ENCODE measurements at regions not wholly inside any gene's neighbourhood (a gene's known extent, or its start where the extent isn't known, plus 50 kb on each side); places are given as distances from the start of the nearest gene placed in this dataset.

GRCh38 chr4:123748806-123749205 is 352.2 kb downstream of the SPRY1 start:
- Mint-ChIP-seq H3K36me3 (ENCODE audit: low read depth) (no peaks in the 10 kb centered on the region), H3K4me1 (ENCODE audit: low read depth) (0 out of 2 replicates have a peak, but pooled peaks cover 6% of the 10 kb centered on the region), H3K4me3 (no peak overlapping the region), H3K9me3 (no peaks in the 10 kb centered on the region), H3K27me3 (ENCODE audit: insufficient read depth) (no peaks in the 10 kb centered on the region), H3K27ac (no peak overlapping the region)
- no peak for DNase-seq
- no peak for TF ChIP-seq CTCF (IDR thresholded peaks at IDR 0.05)

GRCh38 chr4:123749383-123749782 is 352.8 kb downstream of the SPRY1 start:
- Mint-ChIP-seq H3K27ac (no peak overlapping the region), H3K4me1 (ENCODE audit: low read depth) (0 out of 2 replicates have a peak, but pooled peaks cover 6% of the 10 kb centered on the region), H3K27me3 (ENCODE audit: insufficient read depth) (no peaks in the 10 kb centered on the region), H3K9me3 (no peaks in the 10 kb centered on the region), H3K36me3 (ENCODE audit: low read depth) (no peaks in the 10 kb centered on the region), H3K4me3 (no peak overlapping the region)
- DNase-seq = no peak
- TF ChIP-seq CTCF (IDR thresholded peaks at IDR 0.05) = no peak

- Mint-ChIP-seq H3K4me3 (no peak overlapping the region), H3K9me3 (no peaks in the 10 kb centered on the region), H3K36me3 (ENCODE audit: low read depth) (no peaks in the 10 kb centered on the region), H3K4me1 (ENCODE audit: low read depth) (0 out of 2 replicates have a peak, but pooled peaks cover 6% of the 10 kb centered on the region), H3K27me3 (ENCODE audit: insufficient read depth) (no peaks in the 10 kb centered on the region), H3K27ac (no peak overlapping the region)
- TF ChIP-seq CTCF (IDR thresholded peaks at IDR 0.05) = no peak
- DNase-seq = no peak
Measured at GRCh38 chr4:123750044-123750443, 353.4 kb downstream of the SPRY1 start.

GRCh38 chr4:123755655-123756054 is 359.1 kb downstream of the SPRY1 start:
- Mint-ChIP-seq H3K27me3 (ENCODE audit: insufficient read depth) (no peaks in the 10 kb centered on the region), H3K9me3 (no peaks in the 10 kb centered on the region), H3K4me1 (ENCODE audit: low read depth) (no peaks in the 10 kb centered on the region), H3K36me3 (ENCODE audit: low read depth) (no peaks in the 10 kb centered on the region), H3K27ac (no peak overlapping the region), H3K4me3 (no peak overlapping the region)
- TF ChIP-seq CTCF (IDR thresholded peaks at IDR 0.05) = no peak
- DNase-seq = no peak

DNA sequence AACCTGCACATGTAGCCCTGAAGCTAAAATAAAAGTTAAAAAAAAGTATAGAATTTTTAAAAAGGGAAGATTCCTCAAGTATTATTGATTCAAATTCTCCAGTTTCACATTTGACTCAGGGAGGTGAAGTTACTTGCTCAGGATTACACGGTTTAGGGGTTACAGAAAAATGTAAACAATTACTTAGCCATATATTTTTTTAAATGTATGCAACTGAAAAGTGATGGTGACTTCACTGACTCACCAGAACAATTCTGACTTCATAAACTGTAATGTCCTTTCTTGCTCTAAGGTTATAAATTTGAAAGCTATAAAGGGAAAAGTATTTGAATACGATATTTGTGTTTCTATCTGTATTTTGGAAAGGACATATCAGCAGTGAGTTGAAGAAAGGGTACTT is 371.2 kb downstream of the SPRY1 start:
- TF ChIP-seq CTCF (IDR thresholded peaks at IDR 0.05) = no peak
- Mint-ChIP-seq H3K9me3 (no peaks in the 10 kb centered on the region), H3K4me3 (peak overlapping the region; percentile 53), H3K27ac (peak overlapping the region; percentile 56), H3K4me1 (ENCODE audit: low read depth) (peaks cover 15% of the 10 kb centered on the region), H3K36me3 (ENCODE audit: low read depth) (no peaks in the 10 kb centered on the region), H3K27me3 (ENCODE audit: insufficient read depth) (no peaks in the 10 kb centered on the region; the same call in 1 of the 2 replicates)
- no peak for DNase-seq

- Mint-ChIP-seq H3K27me3 (ENCODE audit: insufficient read depth) (no peaks in the 10 kb centered on the region; the same call in none of the 2 replicates), H3K4me1 (ENCODE audit: low read depth) (peaks cover 29% of the 10 kb centered on the region), H3K4me3 (no peak overlapping the region), H3K27ac (no peak overlapping the region), H3K9me3 (no peaks in the 10 kb centered on the region), H3K36me3 (ENCODE audit: low read depth) (no peaks in the 10 kb centered on the region)
- DNase-seq = no peak
- no peak for TF ChIP-seq CTCF (IDR thresholded peaks at IDR 0.05)
Measured at GRCh38 chr4:123770884-123771283, 374.3 kb downstream of the SPRY1 start.
